ENCODE measurements at regions not wholly inside any gene's neighbourhood (a gene's known extent, or its start where the extent isn't known, plus 50 kb on each side); places are given as distances from the start of the nearest gene placed in this dataset.

DNA sequence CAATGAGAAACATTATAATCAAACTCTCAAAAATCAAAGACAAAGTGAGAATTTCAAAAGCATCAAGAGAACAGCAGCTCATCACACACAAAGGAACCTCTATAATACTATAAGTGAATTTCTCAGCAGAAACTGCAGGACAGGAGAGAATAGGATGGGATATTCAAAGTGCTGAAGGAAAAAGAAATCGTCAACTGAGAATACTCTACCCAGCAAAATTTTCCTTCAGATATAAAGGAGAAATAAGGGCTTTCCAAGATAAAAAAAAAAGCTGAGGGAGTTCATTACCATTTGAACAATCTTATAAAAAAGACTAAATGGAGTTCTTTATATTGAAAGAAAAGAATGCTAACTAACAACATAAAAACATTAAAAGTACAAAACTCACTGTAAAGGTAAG lies 481.1 kb downstream of the TLE4 start:
- DNase-seq = no peak
- no peaks in the 10 kb centered on the region for H3K27me3 ChIP-seq (replicated peaks; ENCODE audit: control insufficient read depth, insufficient read depth, low read length, poor library complexity, severe bottlenecking)
- H3K36me3 ChIP-seq (ENCODE audit: control insufficient read depth, insufficient read depth, low read length) = no peaks in the 10 kb centered on the region
- no peaks in the 10 kb centered on the region for H3K9me3 ChIP-seq (ENCODE audit: control insufficient read depth, low read length)
- no peak overlapping the region for H3K27ac ChIP-seq (ENCODE audit: insufficient read depth, low read length, poor library complexity, severe bottlenecking)
- no peak overlapping the region for H3K4me3 ChIP-seq (ENCODE audit: insufficient read depth, low read depth, low read length, poor library complexity, severe bottlenecking)
- no peaks in the 10 kb centered on the region for H3K4me1 ChIP-seq (ENCODE audit: control insufficient read depth, insufficient read depth, low read length, poor library complexity, severe bottlenecking)

DNA sequence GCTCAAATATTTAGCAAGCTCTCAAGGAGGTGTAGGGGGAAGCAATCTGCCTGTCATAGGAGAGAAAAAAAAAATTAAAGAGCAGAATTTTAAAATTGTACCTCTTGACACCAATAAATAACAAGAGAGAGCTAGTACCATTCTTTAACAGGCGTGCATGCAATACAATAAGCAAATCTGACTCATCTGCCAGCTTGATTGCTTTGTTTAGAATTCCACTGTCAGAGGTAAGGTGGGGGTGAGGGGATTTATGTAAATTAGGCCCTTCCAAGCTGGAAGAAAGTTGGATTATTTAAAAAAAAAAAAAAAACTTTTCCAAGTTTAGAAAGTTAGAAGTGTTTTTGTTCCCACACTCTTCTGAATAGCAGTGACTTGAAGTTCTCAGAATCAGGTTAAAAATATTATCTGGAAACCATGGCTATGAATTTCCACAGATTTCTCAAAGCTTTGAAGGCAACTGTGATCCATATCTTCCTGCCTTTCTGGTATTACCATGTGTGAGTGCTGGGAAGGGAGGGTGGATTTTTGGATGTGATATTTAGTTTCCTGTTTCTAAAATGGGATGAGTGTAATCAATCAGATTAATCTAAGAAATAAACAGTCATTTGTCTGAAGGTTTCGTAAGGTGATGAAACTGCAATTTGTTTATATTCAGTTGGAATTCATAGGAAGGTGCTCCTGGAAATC lies 477.5 kb downstream of the TLE4 start:
- no peaks in the 10 kb centered on the region for H3K9me3 ChIP-seq (ENCODE audit: control insufficient read depth, low read length)
- H3K4me3 ChIP-seq (ENCODE audit: insufficient read depth, low read depth, low read length, poor library complexity, severe bottlenecking) = no peak overlapping the region
- no peaks in the 10 kb centered on the region for H3K27me3 ChIP-seq (replicated peaks; ENCODE audit: control insufficient read depth, insufficient read depth, low read length, poor library complexity, severe bottlenecking)
- no peaks in the 10 kb centered on the region for H3K4me1 ChIP-seq (ENCODE audit: control insufficient read depth, insufficient read depth, low read length, poor library complexity, severe bottlenecking)
- no peak for DNase-seq
- H3K36me3 ChIP-seq (ENCODE audit: control insufficient read depth, insufficient read depth, low read length) = no peaks in the 10 kb centered on the region
- H3K27ac ChIP-seq (ENCODE audit: insufficient read depth, low read length, poor library complexity, severe bottlenecking) = no peak overlapping the region

DNA sequence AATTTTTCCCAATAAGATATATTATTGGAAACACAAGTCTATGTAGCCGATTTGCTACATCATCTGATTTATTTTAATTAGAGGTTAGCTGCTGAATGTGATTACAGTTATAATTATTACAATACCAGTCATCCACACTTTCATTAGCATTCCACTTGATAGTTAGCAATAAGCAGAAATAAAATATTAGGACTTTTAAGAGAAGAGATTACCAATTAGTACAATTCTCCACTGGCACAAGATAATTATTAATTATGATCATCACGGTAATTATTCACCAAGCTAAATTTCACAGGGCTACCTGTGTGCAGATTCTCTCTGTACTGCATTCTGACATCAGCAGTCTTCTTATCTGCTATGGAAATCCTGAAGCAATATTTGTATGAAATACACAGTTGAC lies 474.7 kb downstream of the TLE4 start:
- Histone ChIP-seq H3K27ac (ENCODE audit: insufficient read depth, low read length, poor library complexity, severe bottlenecking) (no peak overlapping the region), H3K36me3 (ENCODE audit: control insufficient read depth, insufficient read depth, low read length) (no peaks in the 10 kb centered on the region), H3K4me1 (ENCODE audit: control insufficient read depth, insufficient read depth, low read length, poor library complexity, severe bottlenecking) (no peaks in the 10 kb centered on the region), H3K4me3 (ENCODE audit: insufficient read depth, low read depth, low read length, poor library complexity, severe bottlenecking) (no peak overlapping the region), H3K9me3 (ENCODE audit: control insufficient read depth, low read length) (no peaks in the 10 kb centered on the region), H3K27me3 (replicated peaks; ENCODE audit: control insufficient read depth, insufficient read depth, low read length, poor library complexity, severe bottlenecking) (no peaks in the 10 kb centered on the region)
- DNase-seq = no peak

DNA sequence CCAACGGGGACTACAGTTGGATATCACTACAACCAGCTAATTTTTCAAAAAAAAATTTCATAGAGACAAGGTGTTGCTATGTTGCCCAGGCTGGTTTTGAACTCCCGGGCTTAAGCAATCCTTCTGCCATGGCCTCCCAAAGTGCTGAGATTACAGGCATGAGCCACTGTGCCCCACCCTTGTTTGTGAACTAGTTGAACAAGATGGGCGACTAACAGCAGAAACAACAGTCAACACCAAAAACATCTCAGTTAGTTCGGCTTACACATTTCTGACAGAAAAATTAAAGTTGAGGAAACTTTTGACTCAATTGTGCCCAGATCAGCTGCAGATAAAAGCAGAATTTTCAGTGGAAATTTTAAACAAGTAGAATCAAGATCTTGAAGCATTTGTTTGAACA lies 470.1 kb downstream of the TLE4 start:
- H3K27me3 ChIP-seq (replicated peaks; ENCODE audit: control insufficient read depth, insufficient read depth, low read length, poor library complexity, severe bottlenecking) = no peaks in the 10 kb centered on the region
- no peak overlapping the region for H3K27ac ChIP-seq (ENCODE audit: insufficient read depth, low read length, poor library complexity, severe bottlenecking)

DNA sequence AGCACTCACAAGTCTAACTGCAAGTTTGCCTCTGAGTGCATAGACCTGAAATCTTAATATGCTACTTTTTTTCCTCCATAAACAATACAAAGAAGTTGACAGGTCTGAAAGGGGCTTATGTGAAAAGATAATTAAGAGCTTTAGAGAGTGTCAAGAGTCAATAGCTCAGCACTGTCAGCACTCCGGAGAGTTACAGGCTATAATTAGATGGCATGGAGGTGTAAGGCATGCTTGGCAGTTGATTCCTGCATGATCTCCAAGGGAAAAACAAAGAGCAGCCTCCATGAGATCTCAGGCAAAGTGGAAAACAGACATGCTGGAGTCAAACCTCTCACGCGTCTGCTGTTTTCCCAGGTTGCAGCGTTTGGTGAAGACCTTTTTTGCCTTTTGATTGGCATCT lies 468.7 kb downstream of the TLE4 start:
- Histone ChIP-seq H3K4me3 (ENCODE audit: insufficient read depth, low read depth, low read length, poor library complexity, severe bottlenecking) (no peak overlapping the region), H3K36me3 (ENCODE audit: control insufficient read depth, insufficient read depth, low read length) (no peaks in the 10 kb centered on the region), H3K27me3 (replicated peaks; ENCODE audit: control insufficient read depth, insufficient read depth, low read length, poor library complexity, severe bottlenecking) (no peaks in the 10 kb centered on the region), H3K27ac (ENCODE audit: insufficient read depth, low read length, poor library complexity, severe bottlenecking) (no peak overlapping the region), H3K9me3 (ENCODE audit: control insufficient read depth, low read length) (no peaks in the 10 kb centered on the region), H3K4me1 (ENCODE audit: control insufficient read depth, insufficient read depth, low read length, poor library complexity, severe bottlenecking) (no peaks in the 10 kb centered on the region)
- no peak for DNase-seq

More for the DNA sequence above, 470.1 kb downstream of the TLE4 start:
- Histone ChIP-seq H3K36me3 (ENCODE audit: control insufficient read depth, insufficient read depth, low read length) (no peaks in the 10 kb centered on the region), H3K9me3 (ENCODE audit: control insufficient read depth, low read length) (no peaks in the 10 kb centered on the region), H3K4me3 (ENCODE audit: insufficient read depth, low read depth, low read length, poor library complexity, severe bottlenecking) (no peak overlapping the region), H3K4me1 (ENCODE audit: control insufficient read depth, insufficient read depth, low read length, poor library complexity, severe bottlenecking) (no peaks in the 10 kb centered on the region)
- DNase-seq = no peak

DNA sequence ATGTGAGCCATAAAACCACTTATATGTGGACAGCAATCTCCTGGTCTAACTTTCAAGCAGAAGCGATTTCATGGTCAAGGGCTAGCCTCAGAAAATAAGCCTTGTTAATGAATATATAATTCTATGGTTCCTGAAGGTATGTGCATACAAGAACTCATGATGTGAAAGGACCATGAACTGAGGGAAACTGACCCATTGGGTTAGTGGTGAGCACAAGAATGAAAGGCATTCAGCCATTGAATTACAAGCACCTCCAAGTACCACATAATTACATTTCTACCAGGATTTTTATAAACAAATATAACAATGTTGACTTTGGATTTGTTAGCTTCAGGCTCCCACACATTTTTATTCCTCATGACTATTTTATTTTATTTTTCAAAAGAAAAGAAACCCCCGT lies 459.0 kb downstream of the TLE4 start:
- H3K4me3 ChIP-seq (ENCODE audit: insufficient read depth, low read depth, low read length, poor library complexity, severe bottlenecking) = no peak overlapping the region
- DNase-seq = no peak
- H3K27me3 ChIP-seq (replicated peaks; ENCODE audit: control insufficient read depth, insufficient read depth, low read length, poor library complexity, severe bottlenecking) = no peaks in the 10 kb centered on the region
- no peaks in the 10 kb centered on the region for H3K4me1 ChIP-seq (ENCODE audit: control insufficient read depth, insufficient read depth, low read length, poor library complexity, severe bottlenecking)
- no peak overlapping the region for H3K27ac ChIP-seq (ENCODE audit: insufficient read depth, low read length, poor library complexity, severe bottlenecking)
- H3K9me3 ChIP-seq (ENCODE audit: control insufficient read depth, low read length) = no peaks in the 10 kb centered on the region
- no peaks in the 10 kb centered on the region for H3K36me3 ChIP-seq (ENCODE audit: control insufficient read depth, insufficient read depth, low read length)

DNA sequence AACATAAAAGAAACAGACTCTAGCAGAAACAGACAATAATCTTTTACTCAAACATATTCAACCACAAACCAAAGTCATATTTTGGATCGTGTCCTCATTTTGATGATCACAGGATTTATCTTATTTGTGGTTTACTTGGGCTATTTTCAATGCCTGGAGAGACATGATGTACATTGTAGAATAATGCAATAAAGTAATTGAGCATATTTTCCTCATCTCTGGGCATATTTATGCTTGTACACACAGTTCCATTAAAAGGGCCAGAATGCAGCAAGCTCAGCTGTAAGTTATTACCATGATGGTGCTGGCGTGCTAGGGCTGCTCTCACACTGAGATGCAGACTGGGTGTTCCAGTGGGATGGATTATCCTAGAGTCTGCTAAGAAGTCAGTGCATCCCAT lies 456.7 kb downstream of the TLE4 start:
- Histone ChIP-seq H3K4me3 (ENCODE audit: insufficient read depth, low read depth, low read length, poor library complexity, severe bottlenecking) (no peak overlapping the region), H3K9me3 (ENCODE audit: control insufficient read depth, low read length) (no peaks in the 10 kb centered on the region), H3K4me1 (ENCODE audit: control insufficient read depth, insufficient read depth, low read length, poor library complexity, severe bottlenecking) (no peaks in the 10 kb centered on the region), H3K36me3 (ENCODE audit: control insufficient read depth, insufficient read depth, low read length) (no peaks in the 10 kb centered on the region), H3K27me3 (replicated peaks; ENCODE audit: control insufficient read depth, insufficient read depth, low read length, poor library complexity, severe bottlenecking) (no peaks in the 10 kb centered on the region), H3K27ac (ENCODE audit: insufficient read depth, low read length, poor library complexity, severe bottlenecking) (no peak overlapping the region)
- DNase-seq = no peak

DNA sequence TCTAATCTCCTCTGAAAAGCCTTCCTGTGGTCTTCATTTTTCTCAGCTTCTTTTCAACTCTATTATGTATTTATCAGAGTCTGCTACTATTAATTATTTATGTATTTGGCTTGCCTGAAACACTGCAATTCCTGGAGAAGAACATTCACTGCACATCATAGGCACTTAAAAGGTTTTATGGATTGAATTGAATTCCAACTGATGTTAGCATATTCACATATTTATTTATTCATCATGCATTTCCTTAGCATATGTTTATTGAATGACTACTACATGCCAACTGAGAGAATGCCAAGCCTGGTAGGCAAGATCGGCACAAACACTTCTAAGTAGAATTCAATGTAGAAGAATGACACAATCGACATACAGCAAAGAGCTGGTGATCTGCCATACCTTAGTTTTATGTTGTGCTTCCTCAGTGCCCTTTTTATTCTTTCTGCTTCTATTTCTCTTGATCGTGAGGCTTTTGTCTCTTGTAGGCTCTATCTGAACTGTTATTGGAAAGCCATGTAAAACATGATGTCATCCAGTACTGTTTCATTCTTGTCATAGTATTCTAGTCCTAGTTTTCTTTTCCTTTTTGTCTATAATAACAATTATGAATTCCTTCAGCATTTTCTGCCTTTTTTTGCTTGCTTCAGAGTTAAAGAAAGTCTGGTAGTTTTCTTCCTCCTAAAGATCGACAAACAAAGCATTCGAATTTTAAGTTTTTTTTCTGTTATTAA lies 454.2 kb downstream of the TLE4 start:
- Histone ChIP-seq H3K4me3 (ENCODE audit: insufficient read depth, low read depth, low read length, poor library complexity, severe bottlenecking) (no peak overlapping the region), H3K27ac (ENCODE audit: insufficient read depth, low read length, poor library complexity, severe bottlenecking) (no peak overlapping the region), H3K9me3 (ENCODE audit: control insufficient read depth, low read length) (no peaks in the 10 kb centered on the region), H3K36me3 (ENCODE audit: control insufficient read depth, insufficient read depth, low read length) (no peaks in the 10 kb centered on the region), H3K4me1 (ENCODE audit: control insufficient read depth, insufficient read depth, low read length, poor library complexity, severe bottlenecking) (no peaks in the 10 kb centered on the region), H3K27me3 (replicated peaks; ENCODE audit: control insufficient read depth, insufficient read depth, low read length, poor library complexity, severe bottlenecking) (no peaks in the 10 kb centered on the region)
- DNase-seq = no peak

DNA sequence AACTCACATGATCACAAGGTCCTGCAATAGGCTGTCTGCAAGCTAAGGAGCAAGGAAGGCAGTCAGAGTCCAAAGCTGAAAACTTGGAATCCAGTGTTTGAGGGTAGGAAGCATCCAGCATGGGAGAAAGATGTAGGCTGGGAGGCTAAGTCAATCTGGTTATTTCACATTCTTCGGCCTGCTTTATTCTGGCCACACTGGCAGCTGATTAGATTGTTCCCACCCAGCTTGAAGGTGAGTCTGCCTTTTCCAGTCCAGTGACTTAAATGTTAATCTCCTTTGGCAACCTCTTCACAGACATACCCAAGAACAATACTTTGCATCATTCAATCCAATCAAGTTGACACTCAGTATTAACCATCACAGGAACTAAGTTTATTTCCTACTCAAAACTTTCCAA lies 453.4 kb downstream of the TLE4 start:
- H3K27ac ChIP-seq (ENCODE audit: insufficient read depth, low read length, poor library complexity, severe bottlenecking) = no peak overlapping the region
- no peaks in the 10 kb centered on the region for H3K27me3 ChIP-seq (replicated peaks; ENCODE audit: control insufficient read depth, insufficient read depth, low read length, poor library complexity, severe bottlenecking)
- no peaks in the 10 kb centered on the region for H3K36me3 ChIP-seq (ENCODE audit: control insufficient read depth, insufficient read depth, low read length)
- no peaks in the 10 kb centered on the region for H3K9me3 ChIP-seq (ENCODE audit: control insufficient read depth, low read length)
- DNase-seq = no peak
- no peak overlapping the region for H3K4me3 ChIP-seq (ENCODE audit: insufficient read depth, low read depth, low read length, poor library complexity, severe bottlenecking)
- H3K4me1 ChIP-seq (ENCODE audit: control insufficient read depth, insufficient read depth, low read length, poor library complexity, severe bottlenecking) = no peaks in the 10 kb centered on the region

DNA sequence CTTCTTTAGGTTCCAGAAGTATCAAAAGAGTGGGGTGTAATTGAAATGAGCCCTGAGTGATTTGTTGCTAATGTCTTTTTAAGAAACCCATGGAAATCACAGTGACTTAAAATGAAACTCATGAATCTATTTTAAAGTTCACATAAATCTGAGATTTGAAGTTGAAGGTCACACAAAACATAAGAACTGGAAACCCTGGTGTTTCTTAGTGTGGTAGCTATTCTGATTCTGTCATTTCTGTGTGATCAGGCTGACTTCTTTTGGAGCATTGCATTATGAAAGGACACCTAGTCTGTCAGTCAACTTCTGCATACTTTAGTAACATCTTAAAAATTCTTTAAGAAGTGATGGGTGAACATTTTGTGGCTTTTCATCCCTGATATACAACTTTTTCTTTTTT lies 448.8 kb downstream of the TLE4 start:
- H3K4me1 ChIP-seq (ENCODE audit: control insufficient read depth, insufficient read depth, low read length, poor library complexity, severe bottlenecking) = no peaks in the 10 kb centered on the region
- H3K36me3 ChIP-seq (ENCODE audit: control insufficient read depth, insufficient read depth, low read length) = no peaks in the 10 kb centered on the region
- no peaks in the 10 kb centered on the region for H3K9me3 ChIP-seq (ENCODE audit: control insufficient read depth, low read length)
- no peaks in the 10 kb centered on the region for H3K27me3 ChIP-seq (replicated peaks; ENCODE audit: control insufficient read depth, insufficient read depth, low read length, poor library complexity, severe bottlenecking)
- no peak for DNase-seq
- H3K4me3 ChIP-seq (ENCODE audit: insufficient read depth, low read depth, low read length, poor library complexity, severe bottlenecking) = no peak overlapping the region
- no peak overlapping the region for H3K27ac ChIP-seq (ENCODE audit: insufficient read depth, low read length, poor library complexity, severe bottlenecking)
